ENCODE measurements at regions not wholly inside any gene's neighbourhood (a gene's known extent, or its start where the extent isn't known, plus 50 kb on each side); places are given as distances from the start of the nearest gene placed in this dataset.
"Not testable (repeated sequence)": the region's sequence is repeated elsewhere in the genome, so short reads cannot be mapped to it uniquely, and the experiment has no call there.

GRCh38 chr2:129807642-129808338 lies 171.7 kb upstream of the RAB6C start:
- not testable (repeated sequence) for TF ChIP-seq CTCF, POLR2A (IDR thresholded peaks at IDR 0.05)

Measured in testis (tissue), 2 donors.